GM21737 (cell line): ENCODE measurements at regions not wholly inside any gene's neighbourhood (a gene's known extent, or its start where the extent isn't known, plus 50 kb on each side); places are given as distances from the start of the nearest gene placed in this dataset.

Source experiments
- ATAC-seq: cut with Tn5 transposase; IDR thresholded peaks from one replicate; pipeline ENCODE4 v1.9.1; 2021; ENCODE audit warnings: mild to moderate bottlenecking, moderate library complexity; ENCODE audit not compliant: unreplicated experiment

- no peak for ATAC-seq
These were observed 189.6 kb upstream of the LNX1 start for GRCh38 chr4:53780736-53781400.

- no peak for ATAC-seq
These were observed 187.7 kb upstream of the LNX1 start for GRCh38 chr4:53779025-53779424.

- ATAC-seq = no peak
These were observed 186.9 kb upstream of the LNX1 start for GRCh38 chr4:53778155-53778554.

- no peak for ATAC-seq
These were observed 186.1 kb upstream of the LNX1 start for GRCh38 chr4:53777244-53777984.

- no peak for ATAC-seq
These were observed 184.9 kb upstream of the LNX1 start for GRCh38 chr4:53776141-53776540.

- no peak for ATAC-seq
These were observed 184.1 kb upstream of the LNX1 start for GRCh38 chr4:53775381-53775780.

GRCh38 chr4:53771326-53771725 is 180.0 kb upstream of the LNX1 start:
- ATAC-seq = no peak

GRCh38 chr4:53767482-53767881 is 176.2 kb upstream of the LNX1 start:
- ATAC-seq = no peak

- ATAC-seq = no peak
These were observed 173.6 kb upstream of the LNX1 start for GRCh38 chr4:53764761-53765490.

GRCh38 chr4:53763813-53764597 is 172.7 kb upstream of the LNX1 start:
- ATAC-seq = no peak

GRCh38 chr4:53755656-53756055 is 164.4 kb upstream of the LNX1 start:
- ATAC-seq = no peak

- ATAC-seq = no peak
These were observed 160.8 kb upstream of the LNX1 start for GRCh38 chr4:53752124-53752523.

GRCh38 chr4:53748328-53748772 is 157.1 kb upstream of the LNX1 start:
- peak; percentile 96 for ATAC-seq

GRCh38 chr4:53747401-53747800 is 156.1 kb upstream of the LNX1 start:
- ATAC-seq = no peak

GRCh38 chr4:53744446-53745160 is 153.3 kb upstream of the LNX1 start:
- no peak for ATAC-seq

- no peak for ATAC-seq
These were observed 143.5 kb upstream of the LNX1 start for GRCh38 chr4:53734584-53735353.

GRCh38 chr4:53734182-53734581 is 142.9 kb upstream of the LNX1 start:
- ATAC-seq = no peak

- ATAC-seq = no peak
These were observed 141.4 kb upstream of the LNX1 start for GRCh38 chr4:53732661-53733060.

- ATAC-seq = no peak
These were observed 138.9 kb upstream of the LNX1 start for GRCh38 chr4:53730031-53730805.
